HG03103 (cell line): ENCODE measurements at regions not wholly inside any gene's neighbourhood (a gene's known extent, or its start where the extent isn't known, plus 50 kb on each side); places are given as distances from the start of the nearest gene placed in this dataset.
"Not testable (repeated sequence)": the region's sequence is repeated elsewhere in the genome, so short reads cannot be mapped to it uniquely, and the experiment has no call there.

ENCODE experiments used
- ATAC-seq: cut with Tn5 transposase; IDR thresholded peaks from one replicate; pipeline ENCODE4 v1.9.1; 2021; ENCODE audit warnings: low read depth; ENCODE audit not compliant: unreplicated experiment

DNA sequence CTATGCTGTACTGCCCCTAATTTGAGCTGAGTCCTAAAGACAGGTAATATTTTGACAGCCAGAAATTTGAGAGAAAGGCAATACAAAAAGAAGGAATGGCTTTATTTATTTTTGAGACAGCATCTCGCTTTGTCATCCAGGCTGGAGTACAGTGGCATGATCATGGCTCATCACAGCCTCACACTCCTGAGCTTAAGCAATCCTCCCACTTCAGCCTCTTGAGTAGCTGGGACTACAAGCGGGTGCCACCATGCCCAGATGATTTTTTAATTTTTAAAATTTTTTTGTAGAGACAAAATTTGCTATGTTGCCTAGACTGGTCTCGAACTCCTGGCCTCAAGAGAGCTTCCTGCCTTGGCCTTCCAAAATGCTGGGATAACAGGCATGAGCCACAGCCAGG, 77.4 kb upstream of the SLC4A7 start:
- no peak for ATAC-seq

DNA sequence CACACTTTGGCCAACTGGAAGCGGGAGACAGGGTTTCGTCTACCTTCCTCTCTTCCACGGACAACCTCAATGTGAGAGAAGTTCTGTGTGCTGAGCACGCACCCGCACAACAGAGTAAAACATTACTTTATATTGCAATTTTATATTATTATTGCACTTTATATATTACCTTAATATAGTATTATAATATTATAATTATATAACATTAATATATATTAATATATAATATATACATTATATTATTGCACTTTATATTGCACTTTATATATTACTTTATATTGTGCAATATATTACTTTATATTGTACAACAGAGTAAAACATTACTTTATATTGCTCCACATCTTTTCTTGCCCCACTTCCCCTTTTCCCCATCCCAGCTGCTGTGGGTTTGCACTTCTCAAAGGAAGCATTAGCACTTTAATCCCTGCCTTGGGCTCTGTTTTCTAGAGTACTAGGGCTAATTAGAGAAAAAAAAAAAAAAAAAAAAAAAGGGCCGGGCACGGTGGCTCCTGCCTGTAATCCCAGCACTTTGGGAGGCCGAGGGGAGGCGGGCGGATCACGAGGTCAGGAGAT, 76.4 kb upstream of the SLC4A7 start:
- no peak for ATAC-seq

DNA sequence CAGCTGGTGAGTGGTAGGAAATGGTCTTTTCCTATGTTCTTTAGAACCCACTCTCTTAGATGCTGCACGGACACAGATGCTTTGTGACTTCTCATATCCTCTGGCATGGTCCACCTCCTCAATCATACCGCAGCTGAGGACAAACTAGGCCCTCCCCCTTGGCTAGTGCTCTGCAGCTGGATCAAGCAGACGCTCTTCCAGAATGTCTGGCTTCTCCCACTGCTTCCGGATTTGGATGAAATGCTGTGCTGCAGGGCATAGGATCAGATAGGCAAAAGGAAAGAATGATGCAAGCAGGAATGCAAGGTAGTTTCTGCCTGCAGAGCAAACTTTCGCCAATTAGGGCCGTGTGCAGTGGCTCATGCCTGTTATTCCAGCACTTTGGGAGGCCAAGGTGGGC, 75.7 kb upstream of the SLC4A7 start:
- ATAC-seq: no peak

DNA sequence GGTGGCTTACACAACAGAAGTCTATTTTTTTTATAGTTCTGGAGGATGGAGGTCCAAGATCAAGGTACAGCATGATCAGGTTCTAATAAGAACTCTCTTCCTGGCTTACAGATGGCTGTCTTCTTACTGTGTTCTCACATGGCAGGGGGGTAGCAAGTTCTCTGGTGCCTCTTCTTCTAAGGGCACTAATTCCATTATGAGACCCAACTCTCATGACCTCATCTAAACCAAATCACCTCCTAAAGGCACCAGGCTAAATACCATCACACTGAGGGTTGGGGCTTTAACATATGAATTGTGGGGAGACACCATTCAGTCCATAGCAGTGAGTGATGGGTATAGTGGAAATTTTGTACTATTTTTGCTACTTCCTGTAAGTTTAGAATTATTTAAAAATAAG, 75.2 kb upstream of the SLC4A7 start:
- no peak for ATAC-seq

DNA sequence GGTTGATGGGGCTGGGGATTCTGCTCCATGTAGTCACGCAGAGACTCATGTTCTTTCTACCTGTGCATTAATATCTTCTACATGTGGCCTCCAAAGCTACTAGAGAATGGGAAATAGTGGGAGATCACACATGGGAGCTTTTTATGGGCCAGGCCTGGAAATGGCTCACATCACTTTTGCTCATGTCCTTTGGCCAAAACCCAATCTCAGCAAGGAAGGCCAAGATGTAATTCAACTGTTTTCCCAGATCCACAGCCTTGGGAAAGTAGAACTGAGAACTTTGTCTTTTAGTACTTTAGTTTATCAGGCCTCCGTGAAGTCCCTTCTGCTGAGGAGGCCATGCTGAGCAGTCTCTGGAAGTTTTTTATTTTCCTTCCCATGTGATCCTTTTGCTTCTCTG, 73.2 kb upstream of the SLC4A7 start:
- no peak for ATAC-seq

DNA sequence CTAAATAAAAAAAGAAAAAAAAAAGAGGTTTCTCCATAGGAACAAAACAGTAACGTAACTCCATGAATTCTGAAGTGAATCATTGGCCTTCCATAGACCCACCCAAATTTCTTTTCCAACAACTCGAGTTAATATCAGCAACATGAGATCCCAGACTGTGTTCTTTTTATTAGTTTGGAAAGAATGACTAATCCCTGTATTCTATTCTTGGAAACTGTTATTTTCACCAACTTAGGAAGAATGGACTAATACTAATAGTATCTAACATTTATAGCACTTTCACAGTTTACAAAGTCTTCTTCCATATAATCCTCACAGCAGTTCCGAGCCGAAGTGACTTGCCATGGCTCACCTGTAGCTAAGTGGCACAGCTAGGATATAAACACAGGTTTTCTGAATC, 72.7 kb upstream of the SLC4A7 start:
- no peak for ATAC-seq

DNA sequence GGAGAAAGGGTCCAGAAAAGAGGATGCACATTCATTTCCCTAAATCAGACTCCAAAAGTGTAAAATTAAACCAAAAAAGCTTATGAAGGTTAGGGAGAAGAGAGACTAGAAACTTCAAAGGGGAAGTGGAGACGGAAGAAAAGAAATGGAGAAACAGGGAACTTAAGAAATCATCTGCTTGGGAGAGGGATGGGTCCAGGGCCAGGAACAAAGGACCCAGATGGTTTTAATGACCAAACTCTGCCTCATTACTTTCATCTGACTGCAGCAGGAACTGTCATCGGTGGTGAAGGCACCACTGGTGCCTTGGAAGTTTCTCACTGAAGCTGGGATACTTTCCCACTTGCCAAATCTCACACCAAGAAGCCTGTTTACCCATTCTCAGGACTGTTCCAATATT, 70.5 kb upstream of the SLC4A7 start:
- no peak for ATAC-seq

DNA sequence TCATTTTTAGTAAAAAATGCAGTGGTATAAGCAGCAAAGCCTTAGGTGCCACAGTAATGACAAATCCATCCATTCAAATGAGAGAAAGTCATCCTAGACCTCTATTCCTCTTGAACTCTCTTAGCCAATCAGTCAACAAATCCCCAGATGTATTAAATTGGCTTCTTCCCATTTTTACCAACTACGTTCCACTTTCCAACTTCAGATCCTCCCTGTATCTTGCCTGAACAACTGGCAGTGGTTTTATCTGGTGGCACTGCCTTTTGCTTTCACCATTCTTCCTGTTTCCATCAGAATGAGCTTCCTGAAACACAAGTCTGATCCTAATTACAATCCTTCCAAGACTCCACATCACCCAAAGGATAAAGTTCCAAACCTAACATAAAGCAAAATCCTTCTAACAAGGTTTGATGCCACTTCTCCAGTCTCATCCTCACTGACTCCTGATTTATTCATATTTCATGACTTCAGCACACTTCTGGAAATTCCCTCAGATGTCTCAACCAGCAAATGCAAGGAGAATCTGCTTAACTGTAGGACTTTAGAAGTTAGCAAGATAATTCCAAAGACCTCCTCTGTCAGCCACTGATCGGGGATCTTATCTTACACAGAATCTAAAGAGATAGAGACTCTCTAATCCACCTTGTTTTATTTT, 69.8 kb upstream of the SLC4A7 start:
- ATAC-seq: no peak

DNA sequence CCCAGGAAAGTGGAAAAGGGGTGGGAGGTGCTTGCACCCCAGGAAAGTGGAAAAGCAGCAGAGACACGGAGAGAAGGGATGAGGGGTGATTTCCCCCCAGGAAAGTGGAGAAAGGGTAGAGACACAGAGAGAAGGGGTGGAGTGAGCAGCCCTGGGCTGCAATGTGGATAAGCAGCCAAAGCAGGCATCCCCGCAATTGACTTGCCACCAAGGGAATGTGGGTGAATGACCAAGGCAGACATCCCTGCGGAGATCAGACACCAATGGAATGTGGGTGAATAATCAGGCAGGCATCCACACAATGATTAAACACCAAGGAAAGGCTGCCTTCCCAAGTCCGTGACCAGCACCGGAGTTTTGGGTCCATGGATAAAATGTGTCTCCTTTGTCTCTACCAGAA, 68.5 kb upstream of the SLC4A7 start:
- ATAC-seq: not testable (repeated sequence)

DNA sequence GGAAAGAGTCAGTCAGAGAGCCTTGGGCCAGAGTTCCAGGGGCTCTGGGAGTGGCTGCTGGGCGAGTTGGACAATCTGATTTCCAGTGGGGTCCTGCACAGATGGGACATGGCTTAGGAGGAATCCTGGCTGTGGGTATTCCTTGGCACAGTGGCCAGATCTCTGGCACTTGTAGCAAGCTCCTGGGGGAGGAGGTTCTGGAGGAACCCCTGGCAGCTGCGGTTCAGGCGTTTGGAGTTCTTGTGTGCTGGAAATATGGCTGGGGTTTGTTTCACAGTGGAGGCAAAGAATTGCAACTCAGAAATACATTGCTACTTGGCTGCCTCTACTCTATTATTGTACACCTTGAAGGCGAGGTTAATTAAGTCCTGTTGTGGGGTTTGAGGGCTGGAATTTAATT, 67.2 kb upstream of the SLC4A7 start:
- not testable (repeated sequence) for ATAC-seq

DNA sequence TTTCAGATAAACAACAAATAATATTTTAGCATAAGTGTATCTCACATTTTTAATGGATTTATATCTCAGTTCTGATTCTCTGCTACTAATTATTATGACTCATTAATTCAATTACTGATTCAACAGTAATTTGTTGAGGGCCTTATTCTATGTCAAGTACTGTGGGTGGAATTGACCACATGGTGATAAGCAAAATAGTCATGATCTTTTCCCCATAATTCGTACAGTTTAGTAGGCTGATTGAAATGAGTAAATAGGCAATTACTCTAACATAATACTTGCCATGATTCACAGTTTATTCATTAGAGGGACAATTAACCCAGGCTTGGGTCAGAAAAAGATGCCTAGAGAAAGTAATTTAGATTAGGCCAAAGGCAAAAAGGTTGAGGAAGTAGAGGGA, 60.9 kb upstream of the SLC4A7 start:
- ATAC-seq: no peak

DNA sequence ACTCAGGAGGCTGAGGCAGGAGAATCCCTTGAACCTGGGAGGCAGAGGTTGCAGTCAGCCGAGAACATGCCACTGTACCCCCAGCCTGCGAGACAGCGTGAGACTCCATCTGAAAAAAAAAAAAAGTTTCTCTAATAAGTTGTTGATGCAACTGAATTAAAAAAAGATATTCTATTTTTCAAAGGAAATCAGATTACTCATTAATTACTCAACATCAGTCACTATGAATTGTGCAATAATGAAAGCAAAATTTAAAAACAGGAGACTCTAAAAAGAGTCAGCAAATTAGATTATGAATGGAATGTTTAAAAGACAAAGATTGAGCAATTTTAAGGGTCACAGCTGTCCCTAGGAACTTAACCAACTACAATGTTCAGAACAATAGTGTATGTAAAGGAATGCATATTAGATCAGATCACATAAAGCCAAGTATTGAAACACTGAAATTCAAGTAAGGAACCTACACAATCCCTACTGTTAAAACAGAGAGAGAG, 60.2 kb upstream of the SLC4A7 start:
- no peak for ATAC-seq

DNA sequence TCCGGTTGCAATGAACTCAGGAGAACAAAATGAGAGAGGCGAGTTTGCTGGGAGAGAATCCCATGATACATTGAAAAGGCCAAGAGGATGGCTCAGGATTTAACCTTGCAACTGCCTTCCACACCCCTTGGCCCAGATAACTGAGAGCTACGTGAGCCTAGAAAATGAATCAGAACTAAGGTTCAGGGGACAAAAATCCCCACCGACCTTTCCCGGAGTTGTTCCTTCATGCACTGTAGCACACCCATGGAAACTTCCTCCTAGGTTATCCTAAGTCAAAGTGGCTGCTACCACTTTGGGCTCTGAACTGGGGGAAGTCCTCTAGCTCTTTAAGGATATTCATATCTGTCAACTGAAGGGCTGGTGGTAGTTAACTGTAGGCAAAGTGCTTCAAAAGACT, 58.3 kb upstream of the SLC4A7 start:
- no peak for ATAC-seq

DNA sequence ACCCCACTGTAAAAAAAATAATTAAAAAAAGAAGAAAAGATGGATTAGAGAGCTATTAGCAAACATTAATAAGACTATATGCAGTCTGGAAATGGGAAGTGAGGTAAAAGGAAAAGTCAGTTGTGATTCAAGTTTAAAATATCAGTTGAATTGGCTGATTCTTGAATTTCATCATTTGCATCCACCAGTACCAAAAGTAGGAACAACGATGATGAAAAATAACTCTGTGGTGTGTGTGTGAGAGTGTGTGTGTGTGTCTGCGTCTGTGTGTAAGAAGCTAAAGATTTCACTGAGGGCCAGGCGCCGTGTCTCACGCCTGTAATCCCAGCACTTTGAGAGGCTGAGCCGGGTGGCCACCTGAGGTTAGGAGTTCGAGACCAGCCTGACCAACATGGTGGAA, 56.0 kb upstream of the SLC4A7 start:
- ATAC-seq: no peak

DNA sequence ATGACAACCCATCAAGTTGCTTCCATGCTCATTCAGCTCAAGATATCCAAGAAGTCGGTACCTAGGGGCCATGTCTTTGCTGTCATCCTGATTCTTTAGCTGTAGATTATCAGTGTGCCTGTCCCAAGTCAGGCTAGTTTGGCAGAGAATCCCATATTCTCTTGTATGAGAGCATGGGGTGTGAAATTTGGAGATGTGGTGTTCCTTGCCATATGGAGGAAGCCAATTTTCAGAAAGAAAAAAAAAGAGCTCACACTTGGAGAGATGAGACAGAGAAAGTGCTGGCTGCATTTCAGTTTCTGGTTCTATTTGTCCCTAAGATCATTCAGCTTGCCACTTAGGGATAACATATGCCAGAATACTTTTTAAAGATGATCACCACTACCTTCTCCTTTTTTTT, 52.3 kb upstream of the SLC4A7 start:
- no peak for ATAC-seq

DNA sequence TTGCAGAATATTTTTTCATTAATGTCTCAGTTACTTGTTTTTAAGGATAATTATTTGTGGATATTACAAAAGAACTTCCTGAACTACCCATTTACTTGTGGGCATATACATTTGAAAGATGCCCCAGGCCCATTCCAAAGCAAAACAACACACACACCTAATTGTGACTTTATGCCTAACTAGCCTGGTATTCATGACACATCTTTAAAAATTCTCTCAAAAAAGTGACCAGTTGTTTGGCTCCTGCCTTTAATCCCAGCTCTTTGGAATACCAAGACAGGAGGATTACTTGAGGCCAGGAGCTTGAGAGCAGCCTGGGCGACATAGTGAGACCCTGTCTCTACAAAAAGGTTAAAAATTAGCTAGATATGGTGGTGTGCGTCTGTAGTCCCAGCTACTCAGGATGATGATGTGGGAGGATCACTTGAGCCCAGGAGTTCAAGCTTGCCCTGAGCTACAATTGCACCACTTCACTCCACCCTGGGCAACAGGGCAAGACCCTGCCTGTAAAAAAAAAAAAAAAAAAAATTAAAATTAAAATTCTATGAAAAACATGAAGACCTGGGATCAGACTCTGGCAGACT, 51.7 kb upstream of the SLC4A7 start:
- ATAC-seq: no peak

DNA sequence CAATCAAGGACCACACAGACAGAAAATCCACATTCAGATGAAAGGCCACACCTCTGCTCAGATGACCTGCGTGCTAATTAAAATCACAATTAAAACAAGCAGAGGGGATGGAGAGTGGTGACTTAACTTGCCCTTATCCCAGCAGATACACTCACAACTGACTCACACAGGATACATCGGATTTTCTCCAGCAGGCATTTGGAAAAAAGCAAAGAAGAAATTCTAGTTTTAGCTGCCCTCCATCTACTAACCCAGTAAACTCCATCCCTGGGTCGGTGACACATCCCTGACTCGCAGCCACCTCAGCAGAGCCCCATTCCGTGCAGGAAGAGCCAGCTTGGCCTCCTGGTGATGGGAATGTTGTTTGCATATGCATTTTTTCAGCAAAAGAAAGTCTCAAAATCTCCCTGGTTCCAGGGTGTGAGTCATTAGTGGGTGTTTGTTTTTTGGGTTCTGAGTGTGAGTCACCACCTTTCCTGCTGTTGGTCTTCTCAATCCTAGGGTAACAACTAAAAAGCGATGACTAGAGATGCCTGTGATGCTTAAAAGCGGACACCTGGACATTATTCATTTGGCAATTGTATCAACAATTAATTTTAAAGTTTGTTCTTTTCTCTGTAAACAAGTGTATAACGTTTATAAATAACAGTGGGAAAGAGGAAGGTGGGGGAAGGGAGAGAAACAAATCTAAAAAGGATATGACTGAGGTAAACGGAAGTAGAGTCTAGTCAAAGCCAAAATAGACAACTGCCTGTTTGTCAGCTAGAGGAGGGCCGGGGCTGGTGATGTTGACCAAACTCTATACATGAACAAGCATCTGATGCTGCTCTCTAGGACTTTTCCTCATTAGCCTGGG, 49.8 kb upstream of the SLC4A7 start:
- peak; percentile 78 for ATAC-seq
